Stromal cell of bone marrow (primary cell): ENCODE measurements at regions not wholly inside any gene's neighbourhood (a gene's known extent, or its start where the extent isn't known, plus 50 kb on each side); places are given as distances from the start of the nearest gene placed in this dataset.

Experiments
- DNase-seq: peaks from one replicate; pipeline ENCODE4 v3.0.0-alpha.2; 2012; ENCODE audit warnings: low read depth

DNA sequence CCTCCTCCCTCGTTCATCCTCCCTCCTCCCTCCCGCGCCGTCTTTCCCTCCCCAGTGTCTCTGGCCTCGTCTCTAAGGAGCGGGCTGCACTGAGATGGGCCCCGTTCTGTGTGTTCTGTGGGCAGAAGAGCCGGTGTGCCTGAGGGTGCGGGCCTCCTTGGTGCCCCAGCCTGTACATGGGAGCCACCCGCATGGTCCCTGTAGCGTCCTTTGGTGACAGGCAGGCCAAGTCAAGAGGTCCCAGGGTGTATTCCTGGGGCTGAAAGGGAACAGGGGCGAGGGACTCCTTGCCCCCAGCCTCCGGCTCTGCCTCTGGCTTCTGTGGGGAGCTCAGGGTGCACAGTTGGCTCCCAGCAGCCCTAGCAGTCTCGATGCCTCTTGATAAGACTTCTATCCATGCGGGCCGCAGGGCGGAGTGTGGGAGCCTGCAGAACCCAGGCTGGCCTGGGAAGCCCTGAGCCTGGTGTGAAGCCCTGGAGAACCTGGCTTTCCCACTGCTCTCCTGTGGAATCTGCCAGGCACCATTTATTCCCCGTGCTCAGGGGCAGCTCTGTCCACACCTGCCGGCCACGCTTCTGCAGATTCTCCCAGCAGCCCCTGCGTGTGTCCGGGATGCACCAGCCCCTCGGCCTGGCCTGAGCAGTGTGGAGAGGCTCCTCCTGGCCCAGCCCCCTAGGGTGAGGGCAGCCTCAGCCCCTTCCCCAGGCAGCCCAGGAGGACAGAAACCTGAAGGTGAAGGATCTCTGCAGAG is 181.3 kb downstream of the KIF26A start:
- no peak for DNase-seq

DNA sequence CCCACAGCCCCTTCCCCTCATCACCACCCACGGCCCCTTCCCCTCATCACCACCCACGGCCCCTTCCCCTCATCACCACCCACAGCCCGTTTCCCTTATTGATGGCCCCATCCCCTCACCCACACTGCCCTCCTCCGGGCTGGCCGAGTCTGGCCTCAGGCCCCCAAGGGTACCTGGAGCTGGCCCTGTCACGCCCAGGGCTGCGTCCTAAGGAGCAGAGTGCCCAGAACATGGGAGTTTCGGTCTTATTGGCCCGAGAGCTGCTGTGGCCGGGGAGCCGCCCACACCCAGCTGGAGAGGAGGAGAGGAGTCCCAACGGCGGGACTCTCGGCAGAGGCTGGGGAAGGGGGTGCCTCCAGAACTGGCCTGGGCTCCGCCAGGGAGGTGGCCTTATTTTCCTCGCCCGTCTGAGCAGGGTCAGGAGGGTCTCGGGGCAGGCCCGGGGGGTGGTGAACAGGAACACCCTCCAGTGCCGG is 182.3 kb downstream of the KIF26A start:
- no peak for DNase-seq

DNA sequence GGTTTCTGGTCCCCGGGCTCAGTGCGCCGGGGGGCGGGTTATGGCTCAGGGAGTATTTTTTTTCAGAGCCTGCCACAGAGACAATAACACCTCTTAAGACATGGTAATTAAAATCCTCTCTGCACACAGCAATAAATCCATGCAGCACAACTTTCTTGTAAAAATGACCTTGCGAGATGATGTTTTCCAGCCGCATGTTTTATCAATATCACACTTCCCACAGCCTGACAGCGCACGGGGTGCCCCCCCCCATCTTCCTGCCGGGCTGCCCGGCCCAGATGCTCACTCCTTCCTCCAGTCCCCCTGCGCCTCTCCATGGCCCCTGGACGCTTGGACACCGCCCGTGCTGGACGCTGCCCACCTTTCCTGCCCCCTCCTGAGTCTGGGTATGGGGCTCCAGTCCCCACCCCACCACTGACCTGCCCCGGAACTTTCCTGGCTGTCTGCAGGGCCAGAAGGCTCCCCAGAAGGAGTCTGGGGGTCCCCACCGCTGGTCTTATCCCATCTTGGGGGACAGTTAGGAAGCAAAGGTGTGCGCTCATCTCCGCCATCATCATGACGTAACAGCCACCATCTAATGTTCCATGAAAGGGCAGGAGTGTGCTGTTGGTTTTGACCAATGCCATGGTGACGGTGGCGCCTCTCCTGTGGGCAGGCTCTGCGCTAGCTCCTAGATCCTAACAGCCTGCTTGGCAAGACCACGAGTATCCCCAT is 182.9 kb downstream of the KIF26A start:
- no peak for DNase-seq

DNA sequence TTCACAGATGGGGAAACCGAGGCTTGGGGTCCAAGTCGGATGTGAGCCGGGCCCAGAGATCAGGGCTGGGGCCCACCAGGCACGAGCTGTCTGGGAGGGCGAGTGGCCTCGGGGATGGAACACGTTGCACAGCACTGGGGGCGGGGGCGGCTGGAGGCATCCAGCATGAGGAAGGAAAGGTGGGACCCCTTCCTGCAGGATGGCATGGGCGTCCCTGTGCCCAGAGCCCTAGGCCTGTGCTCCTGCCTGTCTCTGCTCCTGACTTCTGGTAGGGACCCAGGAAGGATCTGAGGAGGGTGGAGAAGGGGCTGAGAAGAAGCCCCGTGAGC is 183.4 kb downstream of the KIF26A start:
- no peak for DNase-seq

DNA sequence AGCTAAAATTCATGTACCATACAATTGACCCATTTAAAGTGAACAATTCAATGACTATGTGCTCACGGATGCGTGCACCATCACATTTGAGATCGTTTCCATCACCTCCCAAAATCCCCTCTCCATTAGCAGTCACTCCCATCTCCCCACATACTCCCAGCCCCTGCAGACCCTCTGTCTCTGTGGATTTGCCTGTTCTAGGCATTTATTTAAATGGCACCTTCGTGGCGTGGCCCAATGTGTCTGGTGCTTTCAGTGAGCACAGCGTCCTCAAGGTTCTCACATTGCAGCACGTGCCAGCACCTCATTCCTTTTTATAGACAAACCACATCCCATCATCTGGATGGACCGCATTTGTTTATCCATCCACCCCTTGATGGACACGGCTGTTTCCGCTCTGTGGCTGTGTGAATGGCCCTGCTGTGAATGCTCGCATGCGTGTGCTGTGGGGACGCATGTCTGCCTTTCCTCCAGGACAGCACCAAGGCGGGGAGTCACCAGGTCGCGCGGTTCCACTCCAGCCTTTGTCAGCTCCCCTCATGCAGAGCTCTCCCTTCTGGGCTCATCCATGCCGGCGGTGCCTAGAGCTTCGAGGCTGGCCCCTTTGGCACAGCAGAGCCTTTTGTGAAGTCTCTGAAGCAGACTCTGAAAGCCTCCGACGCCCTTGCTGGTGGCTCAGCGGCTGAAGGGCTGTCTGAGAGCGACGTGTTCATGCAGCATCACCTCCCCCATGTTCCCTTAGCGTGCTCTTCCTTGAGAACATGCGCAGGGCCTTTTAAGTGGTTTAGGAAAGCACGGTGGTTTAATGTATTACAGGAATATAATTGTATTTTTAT is 184.4 kb downstream of the KIF26A start:
- no peak for DNase-seq

DNA sequence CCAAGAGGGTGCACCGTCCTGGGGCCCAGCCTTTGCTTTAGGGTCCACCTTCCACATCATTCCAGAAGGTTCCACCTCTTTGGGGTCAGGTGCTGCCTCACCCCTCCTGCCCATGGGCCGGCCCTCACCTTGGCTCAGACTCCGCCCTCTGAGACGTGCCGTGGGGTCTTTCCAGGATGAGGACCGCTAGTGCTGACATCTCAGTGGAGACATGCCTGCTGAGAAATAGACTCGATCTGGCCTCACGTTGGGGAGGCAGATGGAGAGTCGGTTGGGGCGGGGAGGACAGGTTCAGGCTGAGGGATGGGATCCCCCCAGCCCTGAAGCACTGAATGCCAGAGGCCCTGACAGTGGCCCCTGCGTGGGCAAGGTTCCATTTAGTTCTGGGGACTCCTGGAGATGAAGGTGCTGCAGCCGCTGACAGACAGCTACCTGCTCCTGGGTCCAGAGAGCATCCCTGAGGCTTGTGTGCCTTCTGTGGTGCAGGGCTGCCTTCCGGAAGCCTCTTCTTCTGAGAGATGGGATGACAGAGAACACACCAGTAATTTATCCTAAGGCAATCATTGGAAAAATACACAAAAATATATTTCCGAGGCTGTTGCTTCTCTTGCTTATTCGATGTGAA is 185.3 kb downstream of the KIF26A start:
- no peak for DNase-seq

DNA sequence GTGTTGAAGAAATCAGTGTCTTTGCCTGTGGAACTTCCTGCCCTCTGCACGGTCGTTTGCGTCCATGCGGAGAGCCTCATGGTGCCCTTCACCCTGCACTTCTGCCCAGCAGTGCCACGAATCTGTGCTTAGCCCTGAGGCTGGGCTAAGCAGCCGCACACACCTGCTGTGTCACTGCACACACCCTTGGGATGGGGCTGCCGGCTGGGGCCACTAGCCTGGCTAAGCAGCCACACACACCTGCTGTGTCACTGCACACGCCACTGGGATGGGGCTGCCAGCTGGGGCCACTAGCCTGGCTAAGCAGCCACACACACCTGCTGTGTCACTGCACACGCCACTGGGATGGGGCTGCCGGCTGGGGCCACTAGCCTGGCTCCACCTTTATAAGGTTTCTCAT is 188.5 kb downstream of the KIF26A start:
- DNase-seq, result no peak

DNA sequence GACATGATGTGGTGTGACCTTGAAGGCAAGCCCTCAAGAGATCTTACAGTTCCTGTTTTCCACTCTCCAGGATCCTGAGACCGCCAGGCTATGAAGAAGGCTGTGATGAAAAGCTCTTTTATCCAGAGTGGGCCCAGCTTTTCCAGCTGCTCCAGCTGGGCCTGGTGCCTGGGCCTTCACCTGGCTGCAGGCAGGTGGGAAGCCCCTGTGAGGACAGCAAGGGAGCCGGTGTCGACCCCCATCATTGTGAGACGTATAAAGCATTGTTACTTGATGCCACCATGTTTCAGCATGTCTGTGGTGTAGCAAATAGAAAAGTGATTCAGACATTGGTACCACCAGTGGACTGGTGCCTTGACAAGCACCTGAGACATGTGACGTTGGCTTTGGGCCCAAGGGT is 190.2 kb downstream of the KIF26A start:
- DNase-seq, result no peak

DNA sequence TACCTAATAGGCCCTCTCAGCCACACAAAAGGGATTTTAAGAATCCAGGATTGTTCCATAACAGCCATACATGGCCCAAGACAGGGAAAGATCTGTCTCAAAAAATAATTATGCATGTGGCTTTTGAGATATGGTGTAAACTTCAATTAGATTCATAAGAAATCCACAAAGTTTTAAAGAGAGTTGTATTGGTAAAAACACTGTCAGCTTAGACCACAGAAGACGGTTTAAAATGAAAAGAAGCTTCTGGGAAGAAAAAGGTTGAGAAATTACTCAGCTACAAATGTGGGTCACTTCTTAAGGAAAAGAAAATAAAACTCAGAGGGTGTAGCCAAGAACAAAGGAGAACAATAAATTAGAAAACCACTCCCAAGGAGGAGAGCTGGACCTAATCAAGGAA is 191.4 kb downstream of the KIF26A start:
- DNase-seq, result no peak

DNA sequence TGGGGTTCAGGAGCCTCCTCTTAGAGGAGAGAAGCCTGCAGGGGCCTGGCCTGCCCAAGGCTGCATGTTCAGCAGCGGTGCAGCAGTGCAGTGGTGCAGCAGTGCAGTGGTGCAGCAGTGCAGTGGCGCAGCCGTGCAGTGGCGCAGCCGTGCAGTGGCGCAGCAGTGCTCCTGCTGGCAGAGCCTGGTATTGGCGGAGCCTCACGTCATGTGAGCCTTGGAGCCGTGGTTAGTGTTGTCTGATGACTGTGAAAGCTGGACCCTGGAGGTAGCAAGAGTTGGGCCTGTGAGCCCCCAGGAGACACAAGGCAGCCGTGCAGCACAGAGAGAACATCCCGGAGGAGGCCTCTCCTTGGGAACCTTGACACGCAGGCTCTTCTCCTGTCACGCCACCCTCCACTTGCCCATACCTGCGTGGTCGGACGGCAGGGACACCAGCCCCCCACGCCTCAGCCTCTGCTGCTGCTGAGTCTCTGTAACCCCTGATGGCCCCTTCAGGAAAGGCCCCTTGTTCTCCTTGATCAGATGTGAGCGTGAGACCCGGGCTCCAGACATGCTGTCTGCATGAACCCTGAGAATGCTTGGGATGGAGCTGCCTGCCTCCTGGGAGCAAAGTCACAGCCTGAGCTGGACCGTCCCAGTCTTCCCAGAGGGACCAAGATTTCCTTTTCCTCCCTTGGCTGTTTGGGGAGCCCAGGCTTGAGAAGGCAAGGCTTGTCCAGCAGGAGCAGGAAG is 193.7 kb downstream of the KIF26A start:
- DNase-seq, result no peak

DNA sequence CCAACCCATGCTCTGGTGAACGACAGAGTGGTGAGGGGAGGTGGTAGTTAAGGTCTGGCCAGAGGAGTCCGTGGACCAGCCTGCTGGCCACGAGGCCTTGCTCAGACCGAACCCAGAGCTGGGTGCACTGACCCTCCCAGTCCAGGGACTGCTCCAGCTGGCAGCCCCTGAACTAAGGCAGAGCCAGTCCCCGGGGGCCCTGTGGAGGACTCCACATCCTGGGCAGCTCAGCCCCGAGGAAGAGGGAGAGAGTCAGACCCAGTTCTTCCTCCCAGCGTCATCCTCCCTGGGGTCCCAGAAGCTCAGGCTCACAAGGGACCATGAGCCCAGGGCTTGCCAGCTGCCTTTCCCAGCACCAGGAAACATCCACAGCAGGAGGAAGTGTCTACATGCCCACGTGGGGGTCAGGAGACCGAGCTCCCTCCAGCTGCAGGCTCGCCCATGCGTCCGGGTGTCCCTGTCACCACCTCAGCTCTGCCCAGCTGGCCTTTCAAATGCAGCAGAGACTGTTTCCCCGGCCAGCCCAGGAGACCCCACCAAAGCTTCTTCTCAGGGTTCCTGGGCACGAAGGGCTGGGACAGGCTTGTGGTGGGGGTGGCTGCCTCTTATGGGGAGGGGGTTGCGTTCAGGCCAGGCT is 194.4 kb downstream of the KIF26A start:
- DNase-seq, result no peak

DNA sequence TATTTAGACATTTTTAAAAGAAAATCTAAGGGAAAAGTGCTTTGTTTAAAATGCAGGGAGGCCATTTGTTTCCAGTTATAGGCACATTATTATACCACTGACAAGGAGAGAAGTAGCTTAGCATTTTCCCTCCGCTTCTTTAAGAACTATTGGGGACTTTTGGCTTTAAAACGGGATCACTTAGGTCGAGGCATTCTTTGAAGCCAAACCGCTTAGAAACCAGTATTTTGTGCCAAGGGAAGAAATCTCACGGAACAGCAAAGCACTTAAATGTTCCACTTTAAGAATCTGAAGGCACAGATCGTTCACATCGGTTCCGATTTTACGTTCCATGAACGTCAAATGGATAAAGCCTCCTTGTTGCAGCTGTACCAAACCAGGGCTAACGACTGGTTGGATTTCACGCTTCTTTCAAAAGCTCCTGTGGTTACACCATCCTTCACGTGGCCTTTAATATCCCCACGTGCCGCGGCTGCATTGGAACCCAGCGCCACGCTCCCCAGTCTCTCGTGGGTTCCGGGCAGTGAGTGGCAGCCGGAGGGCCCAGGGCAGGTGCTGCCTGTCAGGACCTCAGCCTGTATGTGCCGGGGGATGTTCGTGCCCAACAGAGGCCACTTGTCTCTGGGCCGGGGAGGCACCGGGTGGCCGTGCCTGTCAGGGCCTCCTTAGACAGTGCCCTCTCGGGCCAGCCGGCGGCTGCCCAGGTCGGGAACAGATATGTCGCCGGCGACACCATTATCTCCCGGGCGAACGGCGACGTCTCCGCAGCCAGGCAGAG is 195.4 kb downstream of the KIF26A start:
- DNase-seq, result no peak

DNA sequence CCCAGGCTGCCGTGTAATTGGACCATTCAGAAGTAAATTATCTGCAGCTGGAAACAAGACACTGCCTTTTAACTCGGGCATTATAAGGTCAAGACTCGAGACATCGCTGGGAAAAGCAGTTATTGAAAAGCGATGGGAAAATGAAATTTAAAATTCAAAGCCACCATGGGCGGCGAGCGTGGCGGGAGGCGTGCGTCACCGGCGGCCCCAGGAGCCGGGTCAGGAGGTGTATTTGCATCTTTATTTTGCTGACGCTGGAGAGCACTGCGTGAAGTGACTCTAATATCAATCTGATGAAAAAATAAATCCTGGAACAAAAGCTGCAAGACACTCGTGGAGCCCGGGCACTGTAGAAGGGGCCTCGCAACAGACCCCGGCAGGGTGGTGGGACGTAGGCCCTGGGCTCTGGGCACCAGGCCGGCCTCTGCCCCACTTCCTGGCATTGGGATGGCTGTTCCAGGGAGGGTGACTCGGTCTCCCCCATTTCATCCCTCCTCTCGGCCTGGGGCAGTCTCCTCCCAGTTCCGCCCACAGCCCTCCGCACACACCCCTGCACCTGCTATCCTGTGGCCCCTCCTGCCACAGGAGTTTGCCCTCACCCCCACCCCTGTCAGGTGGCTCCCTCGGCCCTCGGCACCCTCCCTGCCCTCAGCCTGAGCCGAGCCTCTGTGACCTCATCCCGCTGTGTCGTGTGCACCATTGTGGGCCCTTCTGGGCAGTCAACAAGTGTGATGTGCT is 196.2 kb downstream of the KIF26A start:
- no peak for DNase-seq

DNA sequence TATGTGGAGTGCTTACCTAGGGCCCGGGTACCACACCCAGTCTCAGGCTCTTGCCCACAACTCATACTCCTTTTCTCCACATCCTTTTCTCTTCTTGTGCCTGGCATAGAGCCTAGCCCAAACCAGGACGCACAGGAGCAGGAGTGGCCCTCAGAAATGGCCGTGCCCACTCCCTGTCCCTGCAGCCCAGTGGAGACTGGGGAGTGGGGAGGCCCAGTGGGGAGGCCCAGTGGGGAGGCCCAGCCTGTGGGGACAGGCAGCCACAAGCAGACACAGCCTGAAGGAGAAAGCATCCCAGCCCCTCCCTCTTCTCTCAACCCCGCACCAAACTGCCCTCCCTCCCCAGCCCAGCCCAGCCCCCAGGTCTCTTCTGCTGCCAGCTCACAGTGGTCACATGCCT is 196.8 kb downstream of the KIF26A start:
- no peak for DNase-seq

DNA sequence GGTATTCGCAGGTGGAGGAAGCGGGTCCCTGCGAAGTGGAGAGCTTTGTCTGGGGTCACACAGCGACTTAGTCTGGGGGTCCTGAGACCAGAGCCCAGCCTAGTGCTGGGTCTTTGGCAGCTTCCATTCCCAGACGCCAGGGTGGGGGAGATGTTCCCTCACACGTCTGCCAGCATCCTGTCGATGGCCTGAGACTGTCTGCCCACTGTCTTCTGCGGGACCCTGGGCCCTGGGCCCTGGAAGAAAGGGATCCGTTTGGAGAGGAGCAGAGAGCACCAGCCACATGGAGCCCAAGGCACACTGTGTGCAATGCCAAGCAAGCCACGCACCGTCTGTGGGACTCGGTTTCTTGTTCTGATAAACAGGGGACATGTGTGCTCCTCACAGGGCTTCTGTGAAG is 197.2 kb downstream of the KIF26A start:
- DNase-seq, result no peak

DNA sequence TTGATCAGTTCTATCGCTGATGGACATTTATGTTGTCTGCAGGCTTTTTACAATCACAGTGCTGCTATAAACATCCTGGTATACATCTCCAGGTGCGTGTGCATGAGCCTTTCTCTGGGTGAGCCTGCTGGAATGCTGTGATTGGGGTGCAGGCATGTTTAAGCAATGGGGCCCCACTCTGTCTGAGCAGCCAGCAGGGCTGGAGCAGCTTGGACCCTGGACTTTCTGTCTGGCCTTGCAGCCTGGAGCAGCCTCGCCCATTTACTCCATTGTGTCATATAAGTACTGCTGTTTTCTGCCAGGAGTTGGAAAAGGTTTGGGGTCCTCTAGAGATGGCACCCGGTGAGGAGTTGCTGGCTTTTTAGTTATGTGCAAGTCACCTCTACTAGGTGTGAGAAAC is 199.0 kb downstream of the KIF26A start:
- DNase-seq, result no peak

DNA sequence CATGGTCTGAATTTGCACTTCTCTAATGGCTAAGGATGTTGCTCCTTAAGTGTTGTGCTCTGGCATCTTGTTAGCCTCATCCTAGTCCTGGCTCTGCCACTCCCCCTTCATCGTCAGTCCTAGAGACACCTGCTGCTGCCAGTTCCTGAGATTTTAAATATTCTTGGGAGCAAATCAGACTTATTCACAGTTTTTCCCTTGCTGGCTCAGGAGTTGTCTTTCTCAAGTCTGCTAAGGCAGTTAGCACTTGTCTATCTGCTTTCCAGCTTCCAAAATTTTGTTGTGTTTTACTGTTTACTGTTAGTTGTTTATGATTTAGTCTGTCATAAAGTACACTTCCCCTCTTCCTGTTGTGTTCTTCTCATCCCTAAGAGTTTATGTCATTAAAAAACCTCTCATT is 201.0 kb downstream of the KIF26A start:
- DNase-seq, result no peak

DNA sequence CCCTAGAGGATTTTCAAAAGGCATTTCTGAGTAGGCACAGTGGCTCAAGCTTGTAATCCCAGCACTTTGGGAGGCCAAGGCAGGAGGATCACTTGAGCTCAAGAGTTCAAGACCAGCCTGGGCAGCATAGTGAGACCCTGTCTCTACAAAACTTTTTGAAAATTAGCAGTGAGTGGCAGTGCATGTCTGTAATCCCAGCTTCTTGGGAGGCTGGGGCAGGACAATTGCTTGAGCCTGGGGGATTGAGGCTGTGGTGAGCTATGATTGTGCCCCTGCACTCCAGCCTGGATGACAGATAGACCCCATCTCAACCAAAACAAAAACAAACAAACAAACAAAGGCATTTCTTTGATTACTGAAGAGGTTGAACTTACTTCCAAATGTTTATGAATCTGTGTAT is 201.4 kb downstream of the KIF26A start:
- no peak for DNase-seq

DNA sequence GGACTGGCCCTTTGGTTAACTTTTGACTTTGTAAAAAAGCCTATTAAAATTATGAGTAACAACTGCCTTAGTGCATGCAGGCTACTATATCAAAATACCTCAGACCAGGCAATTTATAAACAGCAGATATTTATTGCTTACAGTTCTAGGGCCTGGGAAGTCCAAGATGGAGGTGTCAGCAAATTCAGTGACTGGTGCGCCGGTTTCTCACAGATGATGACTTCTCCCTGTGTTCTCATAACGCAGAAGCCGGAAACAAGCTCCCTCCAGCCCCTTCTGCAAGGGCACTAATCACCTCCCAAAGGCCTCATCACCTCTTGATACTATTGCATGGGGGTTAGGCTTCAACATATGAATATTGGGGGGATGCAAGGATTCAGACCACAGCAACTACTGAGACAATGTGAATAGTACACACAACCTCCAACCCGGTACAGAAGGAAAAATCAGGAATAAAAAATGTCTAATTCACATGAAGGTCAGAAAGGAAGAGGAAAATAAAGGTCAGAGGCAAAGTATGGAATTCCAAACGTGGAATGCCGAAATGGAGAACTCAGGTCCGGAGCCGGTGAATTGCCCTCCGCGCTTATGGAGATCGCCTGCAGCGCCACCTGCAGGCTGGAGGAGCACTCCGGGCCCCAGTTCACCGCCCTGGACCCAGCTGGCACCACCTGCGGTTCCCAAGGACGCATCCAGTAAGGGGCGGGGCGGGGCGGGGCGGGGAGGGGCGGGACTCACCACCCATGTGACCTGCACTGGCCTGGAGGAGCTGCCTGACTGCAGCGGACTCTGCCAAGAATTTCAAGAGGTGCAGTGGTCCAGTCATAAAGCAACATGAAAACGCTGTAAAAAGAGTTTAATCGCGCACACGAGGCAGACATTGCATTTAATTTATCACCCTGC is 203.4 kb downstream of the KIF26A start:
- DNase-seq, result no peak
